GM19372 (cell line): ENCODE measurements at regions not wholly inside any gene's neighbourhood (a gene's known extent, or its start where the extent isn't known, plus 50 kb on each side); places are given as distances from the start of the nearest gene placed in this dataset.
A peak's percentile ranks its signal among the peaks of the same experiment; 100 is the strongest.

Source experiments
- ATAC-seq: cut with Tn5 transposase; IDR thresholded peaks from one replicate; pipeline ENCODE4 v1.9.1; 2021; ENCODE audit warnings: mild to moderate bottlenecking, low read depth, moderate library complexity; ENCODE audit not compliant: unreplicated experiment

DNA sequence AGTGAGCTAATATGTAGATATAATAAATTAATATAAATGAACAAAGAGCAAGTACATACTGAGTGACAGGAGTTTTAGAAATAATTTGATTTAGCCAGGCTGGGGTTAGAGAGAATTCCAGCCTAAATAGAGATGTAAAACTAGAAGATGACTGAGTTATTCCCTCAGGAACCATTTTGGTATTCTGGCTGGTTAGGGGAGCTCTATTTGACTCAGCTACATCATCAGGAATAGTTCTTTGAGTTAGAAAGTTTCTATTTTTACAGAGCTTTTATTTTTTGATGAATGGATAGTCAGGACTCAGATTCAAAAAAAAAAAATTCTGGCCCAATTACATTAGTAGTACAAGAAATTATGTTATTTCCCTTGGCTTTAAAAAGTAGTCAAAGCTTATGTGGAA, 180.4 kb upstream of the MID1 start:
- ATAC-seq, result no peak

DNA sequence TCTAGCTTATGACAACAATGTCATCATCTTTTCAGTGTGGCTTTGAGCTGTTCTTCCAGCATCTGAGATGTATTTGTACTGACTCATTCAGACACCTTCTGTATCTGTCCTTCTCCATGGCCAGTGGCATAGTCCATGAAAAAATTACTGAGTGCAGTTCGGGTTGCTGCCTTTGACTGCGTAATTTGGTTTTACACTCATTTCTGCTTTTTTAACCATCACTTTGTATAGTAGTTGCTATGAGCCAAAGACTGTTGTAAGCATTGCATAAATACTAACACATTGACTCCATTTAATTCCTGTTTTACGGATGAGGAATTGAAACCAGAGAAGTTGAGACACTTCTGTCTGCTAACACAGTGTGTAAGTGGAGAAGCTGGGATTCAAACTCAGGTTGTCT, 190.7 kb upstream of the MID1 start:
- no peak for ATAC-seq

DNA sequence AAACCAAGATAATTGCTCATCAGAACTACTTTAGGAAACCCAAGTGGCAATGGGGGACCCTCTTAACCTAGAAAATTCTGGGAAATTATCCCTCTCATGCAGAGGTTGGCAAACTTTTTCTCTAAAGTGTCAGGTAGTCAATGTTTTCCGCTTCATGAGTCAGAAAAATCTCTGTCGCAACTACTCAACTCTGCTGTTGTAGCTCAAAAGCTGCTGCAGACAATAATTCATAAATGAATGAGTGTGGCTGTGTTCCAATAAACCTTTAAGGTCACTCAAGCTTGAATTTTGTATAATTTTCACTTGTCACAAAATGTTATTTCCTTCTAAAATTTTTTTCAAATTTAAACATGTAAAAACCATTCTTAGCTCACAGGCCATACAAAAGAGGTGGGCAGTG, 193.4 kb upstream of the MID1 start:
- no peak for ATAC-seq

DNA sequence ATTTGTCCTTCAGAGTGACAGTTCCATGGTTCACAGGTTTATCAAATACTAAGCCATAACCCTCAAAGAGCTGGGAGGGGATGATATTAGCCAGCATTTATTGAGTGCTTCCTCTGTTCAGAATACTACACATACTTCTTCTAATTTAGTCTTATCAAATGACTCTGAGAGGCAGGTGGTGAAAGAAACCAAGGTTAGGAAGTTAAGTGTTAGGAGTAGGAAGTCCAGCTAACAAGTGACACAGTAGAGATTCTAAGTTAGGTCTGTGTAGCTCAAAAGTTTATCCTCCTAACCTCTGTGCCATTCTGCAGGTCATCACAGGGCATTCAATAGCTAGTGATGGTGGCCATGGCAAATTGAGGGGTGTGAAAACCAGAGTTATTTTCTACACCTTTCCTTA, 198.3 kb upstream of the MID1 start:
- no peak for ATAC-seq

DNA sequence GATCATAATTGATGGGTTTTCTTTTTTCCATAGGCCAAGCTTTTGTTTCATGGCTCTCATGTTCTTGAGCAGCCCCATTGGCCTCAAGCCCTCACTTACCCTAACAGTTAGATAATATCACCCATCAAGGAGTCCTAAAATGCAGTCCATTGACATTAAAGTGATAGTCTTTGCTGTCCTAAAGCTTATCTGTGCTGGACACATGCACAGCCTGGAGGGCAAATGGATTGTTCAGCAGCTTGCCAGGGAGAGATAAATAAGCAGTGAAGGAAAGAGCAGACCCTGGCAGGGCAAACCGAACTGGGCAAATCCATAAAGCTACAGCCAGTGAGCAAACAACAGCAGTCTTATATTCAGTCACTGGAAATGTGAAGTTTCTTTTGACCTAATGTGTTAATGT, 199.6 kb upstream of the MID1 start:
- no peak for ATAC-seq

DNA sequence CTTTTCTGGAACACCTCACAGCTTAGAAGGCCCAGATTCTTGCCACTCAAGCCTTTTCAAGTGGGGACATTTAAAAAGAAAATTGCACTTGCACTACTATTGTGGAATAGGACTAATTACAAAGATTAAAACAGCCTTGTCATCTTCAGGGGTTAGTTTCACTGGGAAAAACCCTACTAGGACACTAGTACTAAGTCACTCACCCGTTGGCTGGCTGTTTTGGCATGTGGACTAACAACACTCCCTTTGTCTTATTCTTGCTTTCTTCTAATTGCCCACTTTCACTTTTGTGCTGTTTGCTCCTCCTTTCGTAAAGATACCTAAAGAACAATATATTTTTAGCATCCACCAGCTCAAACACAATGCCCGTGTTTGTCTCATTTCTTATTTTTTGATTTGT, 200.9 kb upstream of the MID1 start:
- no peak for ATAC-seq

DNA sequence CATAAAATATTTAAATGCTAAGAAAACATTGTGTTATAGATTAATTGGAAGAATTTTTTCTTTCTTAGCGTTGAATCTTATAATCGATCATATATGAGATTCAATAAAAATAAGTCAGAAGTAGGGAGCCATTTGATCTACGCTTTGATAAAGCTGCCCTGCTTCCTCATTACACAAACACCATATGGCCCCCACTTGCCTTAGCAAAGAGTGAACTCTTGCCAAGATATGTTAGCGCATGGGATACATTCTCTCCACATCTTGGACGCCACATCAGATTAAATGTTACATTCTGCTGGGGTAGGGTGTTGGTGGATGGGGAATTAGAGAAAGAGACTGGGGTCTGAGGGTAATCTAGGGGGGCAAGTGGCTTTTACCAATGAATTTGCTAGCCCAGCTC, 207.7 kb upstream of the MID1 start:
- no peak for ATAC-seq

DNA sequence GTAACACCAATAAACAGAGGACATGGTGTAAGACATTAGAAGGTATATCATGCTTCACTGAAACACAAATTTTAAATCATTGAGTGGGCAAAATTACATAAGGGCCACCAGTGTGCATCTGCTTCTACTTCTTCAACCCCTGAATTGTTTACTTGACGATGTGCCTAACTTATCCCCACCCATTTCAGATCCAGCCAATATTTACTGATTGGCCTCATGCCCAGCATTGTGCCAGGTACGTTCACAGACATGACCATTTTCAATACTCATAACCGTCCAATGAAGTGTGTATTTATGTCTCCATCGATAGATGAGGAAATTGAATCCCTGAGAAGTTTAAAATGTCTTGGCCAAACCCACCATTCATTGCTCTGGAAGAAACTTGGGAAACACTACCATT, 208.3 kb upstream of the MID1 start:
- ATAC-seq, result no peak

DNA sequence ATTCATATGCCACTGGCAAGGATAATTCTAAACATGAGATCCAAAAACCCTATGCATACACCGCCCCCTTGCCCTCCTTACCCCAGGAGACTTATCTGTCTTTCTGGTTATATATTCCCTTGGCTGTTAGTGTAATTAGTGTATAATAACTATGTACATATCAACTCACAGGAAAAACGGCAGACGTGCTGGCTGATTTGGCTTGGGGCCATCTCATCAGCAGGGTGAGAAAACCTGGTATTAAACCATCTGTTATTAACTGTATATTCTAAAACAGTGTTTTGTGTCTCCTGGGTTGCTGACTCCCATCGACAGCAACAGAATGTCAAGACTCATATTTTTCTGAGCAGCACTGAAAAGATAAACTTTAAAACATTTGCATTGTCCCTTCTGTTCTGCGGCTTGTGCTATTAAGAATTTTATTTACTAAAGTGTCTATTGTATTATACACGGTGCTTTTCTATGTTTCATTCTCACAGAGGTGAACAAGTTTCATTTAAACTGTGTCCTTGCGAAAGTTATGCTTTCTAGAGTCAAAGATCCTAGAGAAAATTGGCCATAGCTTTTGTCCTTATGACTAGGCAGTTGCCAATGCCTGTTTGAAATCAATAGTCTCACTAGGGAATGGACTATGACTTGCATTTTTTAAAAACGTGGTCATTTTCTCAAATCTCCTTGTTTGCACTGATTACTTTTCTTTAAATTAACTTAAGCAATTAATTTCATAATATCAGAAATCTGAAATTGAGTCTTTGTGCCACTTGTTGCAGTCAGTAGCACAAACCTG, 211.5 kb upstream of the MID1 start:
- no peak for ATAC-seq

DNA sequence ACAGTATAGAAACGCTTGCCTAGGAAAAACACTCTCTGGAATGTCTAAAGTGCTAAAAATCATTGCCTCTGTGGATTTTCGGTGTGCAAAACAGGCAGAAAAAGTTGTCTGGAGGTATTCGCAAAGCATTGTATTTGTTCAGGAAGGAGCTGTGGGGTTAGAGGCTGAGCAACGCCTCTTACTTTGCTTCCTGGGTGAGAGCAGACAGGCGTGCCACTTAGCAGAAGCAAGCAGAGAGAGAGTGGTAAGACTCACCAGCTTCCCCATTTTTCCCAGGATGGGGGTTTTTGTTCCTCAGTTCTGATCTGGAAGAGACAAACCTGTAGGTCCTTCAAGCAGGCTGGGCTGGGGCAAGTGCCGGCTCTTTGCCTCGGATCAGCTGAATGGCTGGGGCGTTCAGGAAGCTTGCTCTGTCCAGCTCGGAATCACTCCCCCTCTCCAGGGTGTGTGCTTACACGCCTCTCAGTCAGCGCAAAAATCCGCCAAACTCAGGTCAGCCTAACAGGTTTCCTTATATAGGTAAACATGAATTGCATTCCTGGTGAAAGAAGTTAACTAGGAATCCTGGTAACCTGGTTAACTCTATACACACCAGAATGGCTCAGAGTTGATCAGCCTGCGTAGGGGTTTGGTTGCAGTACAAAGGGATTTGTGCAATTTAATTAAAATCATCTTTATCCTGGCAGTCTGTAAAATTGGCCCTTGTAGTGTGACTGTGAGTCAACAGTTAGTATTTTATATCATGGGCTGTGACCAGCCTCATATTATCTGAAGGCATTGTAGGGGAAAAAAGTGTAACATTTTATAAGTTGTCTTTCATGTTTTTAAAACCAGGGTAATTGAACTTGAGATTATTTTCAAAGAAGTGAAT, 213.1 kb upstream of the MID1 start:
- ATAC-seq, result no peak

DNA sequence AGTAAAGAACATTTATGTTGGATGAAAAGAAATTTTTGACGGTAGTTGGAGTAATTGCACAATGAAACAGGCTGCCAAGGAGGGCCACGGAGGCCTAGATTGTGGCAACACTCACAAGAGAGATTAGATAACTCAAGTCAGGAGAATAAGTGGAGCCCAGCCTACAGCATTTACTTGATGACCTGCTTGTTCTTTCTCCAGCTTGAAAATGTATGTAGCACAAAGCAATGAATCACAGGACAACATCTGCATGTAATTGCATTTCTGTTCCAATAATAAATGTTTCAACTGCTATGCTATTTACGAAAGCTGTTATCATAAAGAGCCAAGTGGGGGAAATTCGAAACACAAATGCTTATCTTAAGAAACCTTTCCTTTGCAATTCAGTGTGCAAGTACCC, 221.2 kb upstream of the MID1 start:
- ATAC-seq, result no peak

DNA sequence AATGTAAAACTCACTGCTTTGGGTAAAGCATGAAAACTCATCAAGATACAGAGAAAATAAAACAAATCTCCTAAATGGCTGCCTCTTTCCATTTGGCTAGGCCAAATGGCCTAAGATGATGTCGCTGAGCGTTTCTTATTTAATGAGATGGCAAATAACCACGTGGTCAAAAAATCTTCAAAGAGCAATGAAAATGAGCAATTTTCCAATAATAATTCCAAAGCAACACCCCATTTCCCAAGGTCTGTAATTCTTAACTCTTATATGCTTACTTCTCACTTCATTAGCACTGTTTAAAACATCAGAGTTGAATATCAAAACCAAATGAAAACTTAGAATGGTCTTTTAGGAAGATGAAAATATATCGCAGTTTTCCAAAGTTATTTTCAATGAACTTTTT, 222.3 kb upstream of the MID1 start:
- ATAC-seq, result no peak

DNA sequence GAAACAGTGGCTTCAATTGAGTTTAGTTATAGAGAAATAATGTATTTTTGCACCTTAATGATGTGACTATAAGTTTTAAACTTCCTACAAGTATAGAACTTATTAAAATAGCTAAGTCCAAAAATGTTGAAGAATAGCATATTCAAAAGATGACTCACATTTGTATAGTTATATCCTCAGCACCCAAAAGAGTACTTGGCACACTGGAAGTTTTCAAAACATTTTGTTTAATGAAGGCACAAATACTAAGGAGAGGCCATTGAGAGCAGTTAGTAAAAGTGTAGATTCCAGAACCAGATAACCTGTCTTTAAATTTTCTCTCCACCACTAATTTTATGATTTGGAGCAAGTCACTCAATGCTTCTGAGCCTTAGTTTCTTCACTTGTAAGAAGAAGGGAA, 226.9 kb upstream of the MID1 start:
- no peak for ATAC-seq

DNA sequence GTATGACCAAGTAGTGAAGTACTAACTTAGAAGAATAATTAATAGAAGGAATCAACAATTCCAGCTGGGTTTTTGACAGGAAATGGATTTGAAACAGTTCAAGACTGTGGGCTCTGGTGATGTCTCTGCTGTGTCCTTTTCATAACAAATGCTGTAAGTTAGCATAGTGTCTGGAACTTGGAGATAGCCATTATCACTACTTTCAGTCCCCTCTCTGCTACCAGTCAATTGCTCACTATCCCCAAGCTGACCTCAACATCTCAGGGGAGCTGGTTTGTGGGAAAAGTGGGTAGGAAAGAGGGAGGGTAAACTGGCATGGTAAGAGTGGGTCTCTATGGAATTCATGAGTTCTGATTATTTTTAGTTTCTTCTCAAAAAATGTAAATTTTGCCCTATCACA, 231.4 kb upstream of the MID1 start:
- no peak for ATAC-seq

DNA sequence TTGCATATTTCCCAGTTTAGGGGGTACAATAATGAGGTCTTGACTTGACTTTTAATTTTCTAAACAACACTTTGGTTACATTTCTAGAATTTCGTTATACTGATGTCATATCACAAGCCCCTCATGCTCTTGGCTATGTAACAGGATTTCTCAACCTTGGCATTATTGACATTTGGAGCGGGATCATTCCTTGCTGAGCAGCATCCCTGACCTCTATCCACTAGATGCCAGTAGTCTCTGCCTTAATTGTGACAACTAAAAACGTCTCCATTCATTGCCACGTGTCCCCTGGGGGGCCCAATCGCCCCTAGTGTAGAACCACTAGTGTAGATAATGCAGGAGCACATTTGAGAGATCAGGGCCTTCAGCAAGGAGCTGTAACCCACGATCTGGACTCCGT, 234.2 kb upstream of the MID1 start:
- no peak for ATAC-seq

DNA sequence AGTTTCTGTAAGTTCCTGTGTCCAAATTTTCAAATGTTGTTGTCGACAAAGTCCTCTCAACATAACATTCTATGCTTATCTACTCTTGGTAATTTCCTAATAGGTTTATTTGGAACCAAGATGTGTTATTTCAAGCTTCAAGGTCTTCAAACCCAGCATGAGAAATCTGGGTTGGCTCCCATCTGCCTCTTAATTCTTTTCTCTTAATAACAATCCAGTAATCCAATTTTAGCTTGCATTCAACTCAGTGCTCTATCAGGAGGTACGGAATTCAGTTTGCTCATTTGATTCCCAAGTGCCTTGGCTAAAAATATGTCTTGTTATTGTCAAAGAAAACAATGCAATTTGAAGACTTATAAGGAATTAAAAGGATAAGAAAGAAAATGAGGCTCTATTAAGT, 235.5 kb upstream of the MID1 start:
- no peak for ATAC-seq

DNA sequence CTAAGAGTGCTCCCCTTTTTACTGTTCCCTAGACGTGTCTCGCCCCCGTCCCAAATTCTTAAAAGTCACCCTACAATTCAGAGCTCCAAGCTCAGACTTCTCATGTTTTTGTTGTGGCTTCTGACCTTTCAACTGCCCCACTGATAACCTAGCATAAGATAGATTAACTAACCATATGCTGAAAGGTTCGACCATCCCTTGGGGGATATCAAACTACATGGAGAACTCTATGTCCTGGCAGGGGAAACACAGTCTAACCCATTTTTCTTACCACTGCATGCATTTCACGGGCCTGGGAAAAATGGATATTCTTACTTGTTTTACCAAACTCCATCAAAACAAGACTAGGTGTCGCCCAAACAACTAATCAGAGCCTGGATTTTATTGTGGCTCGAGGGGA, 236.4 kb upstream of the MID1 start:
- no peak for ATAC-seq

DNA sequence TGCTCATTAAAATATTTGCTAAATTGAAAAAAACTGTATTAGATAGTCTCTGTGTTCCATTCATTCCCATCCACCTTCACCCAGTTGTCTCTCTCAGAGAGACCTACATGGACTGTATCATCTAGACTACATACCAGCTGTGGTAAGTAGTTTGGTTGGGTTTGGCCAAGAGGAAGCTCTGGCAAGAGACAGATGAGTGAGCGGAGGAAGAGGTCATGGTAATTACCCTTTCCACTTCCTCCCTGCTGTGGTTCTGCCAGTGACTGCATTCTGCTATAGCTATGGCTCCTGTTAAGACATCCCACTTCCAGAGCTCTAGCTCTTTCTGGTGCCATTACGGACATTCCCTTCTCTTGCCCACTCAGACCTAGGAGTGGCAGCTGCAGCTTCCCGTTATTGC, 239.0 kb upstream of the MID1 start:
- no peak for ATAC-seq

DNA sequence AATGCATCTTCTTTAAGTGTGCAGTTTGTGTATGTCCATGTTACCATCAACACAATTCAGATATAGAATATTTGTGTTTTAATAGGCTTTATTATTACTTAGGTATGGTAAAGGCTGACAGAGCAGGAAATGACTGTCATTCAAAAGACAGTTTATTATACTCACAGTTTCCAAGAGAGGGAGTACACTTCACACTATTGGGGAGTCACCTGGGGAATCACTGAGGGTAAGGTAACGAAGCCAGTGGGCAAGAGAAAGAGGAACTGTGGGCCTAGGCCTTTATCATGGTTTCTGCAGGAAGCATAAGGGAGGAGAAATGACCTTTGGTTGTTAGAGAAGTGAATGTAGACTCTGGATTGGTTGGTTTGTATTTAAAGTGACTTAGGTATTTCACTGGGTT, 235.1 kb upstream of the HCCS start:
- peak; percentile 53 for ATAC-seq

DNA sequence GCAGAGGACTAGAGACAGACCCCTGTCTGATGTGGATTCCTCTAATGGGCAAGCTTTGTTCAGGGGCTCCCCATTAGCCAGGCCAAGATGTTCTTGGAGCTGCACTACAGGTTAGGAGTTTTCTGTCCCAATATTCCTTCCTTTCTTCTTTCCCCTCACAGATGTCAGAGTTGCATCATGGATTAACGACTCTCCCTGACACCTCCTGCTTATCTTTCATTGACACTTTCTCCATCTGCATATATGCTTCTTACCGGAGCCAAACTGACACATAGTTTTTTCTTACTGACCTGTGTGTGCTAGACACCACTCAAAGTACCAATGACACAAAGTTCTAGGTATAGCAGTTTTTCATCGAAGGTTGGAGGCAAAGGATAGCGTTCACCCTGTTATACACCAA, 228.6 kb upstream of the HCCS start:
- ATAC-seq, result no peak

DNA sequence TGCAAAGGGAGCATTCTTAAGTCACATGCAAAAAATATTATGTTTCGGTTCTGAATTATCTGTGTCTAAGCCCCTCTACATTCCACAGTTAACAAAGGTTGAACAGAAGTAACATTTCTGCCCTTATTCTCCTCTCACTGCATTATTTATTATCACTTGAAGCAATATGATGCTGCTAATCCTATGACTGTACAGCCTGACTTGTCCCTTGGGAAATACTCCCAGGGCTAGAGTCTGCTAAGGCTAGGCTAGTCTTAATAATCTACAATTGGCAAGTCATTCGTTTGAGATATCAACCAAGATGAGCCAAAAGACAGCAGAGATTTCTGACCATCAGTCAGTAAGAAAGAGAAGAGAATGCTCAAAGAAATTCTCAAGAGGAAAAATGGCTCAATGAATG, 226.9 kb upstream of the HCCS start:
- ATAC-seq, result no peak

DNA sequence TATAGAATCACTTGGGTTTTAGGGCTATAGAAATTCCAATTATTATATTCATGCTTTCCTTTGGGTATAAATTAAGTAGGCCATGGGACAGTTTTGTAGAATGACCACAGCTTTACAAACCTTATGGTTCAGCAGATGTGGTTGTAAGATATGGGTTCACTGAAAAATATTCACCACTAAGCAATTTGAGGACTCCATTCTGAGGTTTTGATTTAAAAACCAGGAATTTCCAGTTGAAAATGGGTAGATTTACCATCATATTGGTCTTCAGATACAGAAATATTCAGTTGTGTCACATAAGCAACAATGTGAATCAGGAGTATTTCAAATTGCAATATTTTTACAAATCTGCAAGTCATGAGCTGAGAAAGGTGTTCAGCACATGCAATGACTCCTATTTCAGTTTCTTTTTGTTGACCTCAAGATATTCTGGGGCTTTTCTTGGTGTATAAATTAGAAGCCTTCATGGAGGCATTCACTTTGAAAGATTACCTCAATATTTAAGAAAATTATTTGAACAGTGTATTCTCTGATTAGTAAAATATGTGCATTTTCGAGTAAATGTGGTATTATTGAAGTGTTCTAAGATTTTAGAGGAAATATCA, 218.4 kb upstream of the HCCS start:
- ATAC-seq, result no peak
